Peyer's patch (tissue), 4 donors: ENCODE measurements at regions not wholly inside any gene's neighbourhood (a gene's known extent, or its start where the extent isn't known, plus 50 kb on each side); places are given as distances from the start of the nearest gene placed in this dataset.

Source experiments
- CTCF ChIP-seq, 6 experiments: fragments of 450-650 bp in 4 of 6; fragments of 200-600 bp in 2 of 6; sonication (generic) in 1 of 6; IDR thresholded peaks; one replicate each; pipeline ENCODE4 v1.5.1; 2017 to 2019; ENCODE audit warnings: antibody characterized with exemption in 6 of 6, mild to moderate bottlenecking in 3 of 6, moderate library complexity in 1 of 6
- POLR2A ChIP-seq, 2 donors: fragments of 450-650 bp; IDR thresholded peaks; one replicate each; pipeline ENCODE4 v1.5.1; 2017; ENCODE audit warnings: antibody characterized with exemption in 2 of 2, mild to moderate bottlenecking in 2 of 2, moderate library complexity in 2 of 2

GRCh38 chr9:82148426-82148810 is 159.8 kb downstream of the SPATA31D1 start:
- no peak for TF ChIP-seq CTCF (IDR thresholded peaks at IDR 0.05)
- TF ChIP-seq POLR2A (IDR thresholded peaks at IDR 0.05) = no peak
